ENCODE measurements at regions not wholly inside any gene's neighbourhood (a gene's known extent, or its start where the extent isn't known, plus 50 kb on each side); places are given as distances from the start of the nearest gene placed in this dataset.

DNA sequence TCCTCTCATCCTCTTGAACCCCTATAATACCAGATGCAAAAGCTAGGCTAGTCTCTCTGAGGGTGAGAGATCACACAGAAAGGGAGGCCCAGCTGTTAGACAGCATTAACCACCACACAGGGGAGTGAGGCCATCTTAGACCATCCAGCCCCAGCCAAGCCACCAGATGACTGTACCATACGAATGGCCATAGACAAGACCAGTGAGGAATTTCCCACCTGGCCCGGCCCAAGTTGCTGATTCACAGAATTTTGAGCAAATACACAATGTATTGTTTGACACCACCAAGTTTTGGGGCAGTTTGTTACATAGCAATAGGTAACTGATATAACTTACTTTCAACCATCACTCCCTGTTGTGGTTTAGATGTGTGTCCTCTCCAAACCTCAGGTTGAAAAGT lies 98.2 kb upstream of the CTNNA2 start:
- H3K27me3 ChIP-seq (ENCODE audit: insufficient read depth), result no peaks in the 10 kb centered on the region
- no peaks in the 10 kb centered on the region; the same call in 2 of the 3 replicates for H3K9me3 Mint-ChIP-seq
- H3K27me3 Mint-ChIP-seq (ENCODE audit: insufficient read depth, low read depth, poor library complexity), result no peaks in the 10 kb centered on the region
- no peaks in the 10 kb centered on the region for H3K79me2 ChIP-seq (replicated peaks; ENCODE audit: insufficient read depth)
- H3K4me1 Mint-ChIP-seq, result peaks cover 5% of the 10 kb centered on the region; the same call in 2 of the 3 replicates
- DNase-seq (ENCODE audit: low spot score) (no peak), ATAC-seq (no peak)
- H3K4me3 ChIP-seq, result no peak overlapping the region
- no peaks in the 10 kb centered on the region for H3K36me3 Mint-ChIP-seq (ENCODE audit: low read depth)
- H3K4me2 ChIP-seq, result no peak overlapping the region
- TF ChIP-seq JUNB (IDR thresholded peaks at IDR 0.05; ENCODE audit: unreplicated experiment), result no peak
- no peak for TF ChIP-seq CREB1 (CRISPR knock-in tag; IDR thresholded peaks at IDR 0.05; ENCODE audit: low read depth)
- H3K36me3 ChIP-seq (ENCODE audit: insufficient read depth), result no peaks in the 10 kb centered on the region
- H3K27ac ChIP-seq (ENCODE audit: low read depth), result no peak overlapping the region
- H4K20me1 ChIP-seq (replicated peaks; ENCODE audit: insufficient read depth), result no peaks in the 10 kb centered on the region
- no peak overlapping the region for H3K27ac Mint-ChIP-seq
- no peaks in the 10 kb centered on the region for H3F3A ChIP-seq (replicated peaks; ENCODE audit: low read depth)
- H3K9me2 ChIP-seq (ENCODE audit: insufficient read depth), result no peaks in the 10 kb centered on the region
- H3K4me3 Mint-ChIP-seq, result no peak overlapping the region
- H2AFZ ChIP-seq, result no peak overlapping the region
- no peaks in the 10 kb centered on the region for H3K4me1 ChIP-seq (ENCODE audit: insufficient read depth)

DNA sequence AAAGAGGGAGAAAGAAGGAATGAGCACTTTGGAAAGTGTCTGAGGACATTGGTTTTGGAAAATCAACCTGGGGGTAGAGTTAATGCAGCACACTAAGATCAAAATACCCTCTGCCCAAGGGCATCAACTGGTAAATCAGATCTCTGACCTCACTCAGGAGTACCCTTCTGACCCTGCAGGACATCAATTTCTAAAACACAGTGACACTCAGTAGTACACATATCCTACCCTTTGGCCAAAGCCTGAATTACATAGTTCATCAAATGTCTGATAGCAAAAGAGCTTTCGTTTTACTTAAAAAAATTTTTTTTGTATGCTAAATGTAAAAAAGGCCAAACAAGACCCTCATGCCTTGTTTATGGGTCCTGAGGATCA lies 118.4 kb upstream of the CTNNA2 start:
- Histone ChIP-seq H2AFZ (peak overlapping the region; percentile 76), H3K36me3 (ENCODE audit: insufficient read depth) (no peaks in the 10 kb centered on the region), H3K4me2 (no peak overlapping the region), H3K4me3 (no peak overlapping the region), H3K79me2 (replicated peaks; ENCODE audit: insufficient read depth) (no peaks in the 10 kb centered on the region), H3K9me2 (ENCODE audit: insufficient read depth) (no peaks in the 10 kb centered on the region), H4K20me1 (replicated peaks; ENCODE audit: insufficient read depth) (no peaks in the 10 kb centered on the region), H3F3A (replicated peaks; ENCODE audit: low read depth) (no peaks in the 10 kb centered on the region), H3K27me3 (ENCODE audit: insufficient read depth) (no peaks in the 10 kb centered on the region), H3K27ac (ENCODE audit: low read depth) (no peak overlapping the region), H3K4me1 (ENCODE audit: insufficient read depth) (0 out of 2 replicates have a peak, but pooled peaks cover 3% of the 10 kb centered on the region)
- Mint-ChIP-seq H3K27me3 (ENCODE audit: insufficient read depth, low read depth, poor library complexity) (no peaks in the 10 kb centered on the region), H3K9me3 (no peaks in the 10 kb centered on the region), H3K4me3 (no peak overlapping the region), H3K27ac (peak overlapping the region; percentile 80; the same call in 1 of the 2 replicates), H3K36me3 (ENCODE audit: low read depth) (no peaks in the 10 kb centered on the region), H3K4me1 (peaks cover 13% of the 10 kb centered on the region; the same call in 2 of the 3 replicates)
- TF ChIP-seq CREB1 (CRISPR knock-in tag; IDR thresholded peaks at IDR 0.05; ENCODE audit: low read depth), result no peak
- TF ChIP-seq EZH2phosphoT487 (IDR thresholded peaks at IDR 0.05; ENCODE audit: unreplicated experiment), result no peak
- no peak for TF ChIP-seq STAT1 (IDR thresholded peaks at IDR 0.05; ENCODE audit: unreplicated experiment)
- no peak for TF ChIP-seq POLR2AphosphoS5 (IDR thresholded peaks at IDR 0.05; ENCODE audit: low read depth)
- TF ChIP-seq, protein P1, sequence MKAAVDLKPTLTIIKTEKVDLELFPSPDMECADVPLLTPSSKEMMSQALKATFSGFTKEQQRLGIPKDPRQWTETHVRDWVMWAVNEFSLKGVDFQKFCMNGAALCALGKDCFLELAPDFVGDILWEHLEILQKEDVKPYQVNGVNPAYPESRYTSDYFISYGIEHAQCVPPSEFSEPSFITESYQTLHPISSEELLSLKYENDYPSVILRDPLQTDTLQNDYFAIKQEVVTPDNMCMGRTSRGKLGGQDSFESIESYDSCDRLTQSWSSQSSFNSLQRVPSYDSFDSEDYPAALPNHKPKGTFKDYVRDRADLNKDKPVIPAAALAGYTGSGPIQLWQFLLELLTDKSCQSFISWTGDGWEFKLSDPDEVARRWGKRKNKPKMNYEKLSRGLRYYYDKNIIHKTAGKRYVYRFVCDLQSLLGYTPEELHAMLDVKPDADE (IDR thresholded peaks at IDR 0.05), result no peak
- TF ChIP-seq, protein P2, sequence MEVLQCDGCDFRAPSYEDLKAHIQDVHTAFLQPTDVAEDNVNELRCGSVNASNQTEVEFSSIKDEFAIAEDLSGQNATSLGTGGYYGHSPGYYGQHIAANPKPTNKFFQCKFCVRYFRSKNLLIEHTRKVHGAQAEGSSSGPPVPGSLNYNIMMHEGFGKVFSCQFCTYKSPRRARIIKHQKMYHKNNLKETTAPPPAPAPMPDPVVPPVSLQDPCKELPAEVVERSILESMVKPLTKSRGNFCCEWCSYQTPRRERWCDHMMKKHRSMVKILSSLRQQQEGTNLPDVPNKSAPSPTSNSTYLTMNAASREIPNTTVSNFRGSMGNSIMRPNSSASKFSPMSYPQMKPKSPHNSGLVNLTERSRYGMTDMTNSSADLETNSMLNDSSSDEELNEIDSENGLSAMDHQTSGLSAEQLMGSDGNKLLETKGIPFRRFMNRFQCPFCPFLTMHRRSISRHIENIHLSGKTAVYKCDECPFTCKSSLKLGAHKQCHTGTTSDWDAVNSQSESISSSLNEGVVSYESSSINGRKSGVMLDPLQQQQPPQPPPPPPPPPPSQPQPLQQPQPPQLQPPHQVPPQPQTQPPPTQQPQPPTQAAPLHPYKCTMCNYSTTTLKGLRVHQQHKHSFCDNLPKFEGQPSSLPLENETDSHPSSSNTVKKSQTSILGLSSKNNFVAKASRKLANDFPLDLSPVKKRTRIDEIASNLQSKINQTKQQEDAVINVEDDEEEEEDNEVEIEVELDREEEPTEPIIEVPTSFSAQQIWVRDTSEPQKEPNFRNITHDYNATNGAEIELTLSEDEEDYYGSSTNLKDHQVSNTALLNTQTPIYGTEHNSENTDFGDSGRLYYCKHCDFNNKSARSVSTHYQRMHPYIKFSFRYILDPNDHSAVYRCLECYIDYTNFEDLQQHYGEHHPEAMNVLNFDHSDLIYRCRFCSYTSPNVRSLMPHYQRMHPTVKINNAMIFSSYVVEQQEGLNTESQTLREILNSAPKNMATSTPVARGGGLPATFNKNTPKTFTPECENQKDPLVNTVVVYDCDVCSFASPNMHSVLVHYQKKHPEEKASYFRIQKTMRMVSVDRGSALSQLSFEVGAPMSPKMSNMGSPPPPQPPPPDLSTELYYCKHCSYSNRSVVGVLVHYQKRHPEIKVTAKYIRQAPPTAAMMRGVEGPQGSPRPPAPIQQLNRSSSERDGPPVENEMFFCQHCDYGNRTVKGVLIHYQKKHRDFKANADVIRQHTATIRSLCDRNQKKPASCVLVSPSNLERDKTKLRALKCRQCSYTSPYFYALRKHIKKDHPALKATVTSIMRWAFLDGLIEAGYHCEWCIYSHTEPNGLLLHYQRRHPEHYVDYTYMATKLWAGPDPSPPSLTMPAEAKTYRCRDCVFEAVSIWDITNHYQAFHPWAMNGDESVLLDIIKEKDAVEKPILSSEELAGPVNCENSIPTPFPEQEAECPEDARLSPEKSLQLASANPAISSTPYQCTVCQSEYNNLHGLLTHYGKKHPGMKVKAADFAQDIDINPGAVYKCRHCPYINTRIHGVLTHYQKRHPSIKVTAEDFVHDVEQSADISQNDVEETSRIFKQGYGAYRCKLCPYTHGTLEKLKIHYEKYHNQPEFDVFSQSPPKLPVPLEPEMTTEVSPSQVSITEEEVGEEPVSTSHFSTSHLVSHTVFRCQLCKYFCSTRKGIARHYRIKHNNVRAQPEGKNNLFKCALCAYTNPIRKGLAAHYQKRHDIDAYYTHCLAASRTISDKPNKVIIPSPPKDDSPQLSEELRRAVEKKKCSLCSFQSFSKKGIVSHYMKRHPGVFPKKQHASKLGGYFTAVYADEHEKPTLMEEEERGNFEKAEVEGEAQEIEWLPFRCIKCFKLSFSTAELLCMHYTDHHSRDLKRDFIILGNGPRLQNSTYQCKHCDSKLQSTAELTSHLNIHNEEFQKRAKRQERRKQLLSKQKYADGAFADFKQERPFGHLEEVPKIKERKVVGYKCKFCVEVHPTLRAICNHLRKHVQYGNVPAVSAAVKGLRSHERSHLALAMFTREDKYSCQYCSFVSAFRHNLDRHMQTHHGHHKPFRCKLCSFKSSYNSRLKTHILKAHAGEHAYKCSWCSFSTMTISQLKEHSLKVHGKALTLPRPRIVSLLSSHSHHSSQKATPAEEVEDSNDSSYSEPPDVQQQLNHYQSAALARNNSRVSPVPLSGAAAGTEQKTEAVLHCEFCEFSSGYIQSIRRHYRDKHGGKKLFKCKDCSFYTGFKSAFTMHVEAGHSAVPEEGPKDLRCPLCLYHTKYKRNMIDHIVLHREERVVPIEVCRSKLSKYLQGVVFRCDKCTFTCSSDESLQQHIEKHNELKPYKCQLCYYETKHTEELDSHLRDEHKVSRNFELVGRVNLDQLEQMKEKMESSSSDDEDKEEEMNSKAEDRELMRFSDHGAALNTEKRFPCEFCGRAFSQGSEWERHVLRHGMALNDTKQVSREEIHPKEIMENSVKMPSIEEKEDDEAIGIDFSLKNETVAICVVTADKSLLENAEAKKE (CRISPR knock-in tag; IDR thresholded peaks at IDR 0.05), result no peak
- TF ChIP-seq ZNF114 (CRISPR knock-in tag; IDR thresholded peaks at IDR 0.05), result no peak
- TF ChIP-seq, protein P3, sequence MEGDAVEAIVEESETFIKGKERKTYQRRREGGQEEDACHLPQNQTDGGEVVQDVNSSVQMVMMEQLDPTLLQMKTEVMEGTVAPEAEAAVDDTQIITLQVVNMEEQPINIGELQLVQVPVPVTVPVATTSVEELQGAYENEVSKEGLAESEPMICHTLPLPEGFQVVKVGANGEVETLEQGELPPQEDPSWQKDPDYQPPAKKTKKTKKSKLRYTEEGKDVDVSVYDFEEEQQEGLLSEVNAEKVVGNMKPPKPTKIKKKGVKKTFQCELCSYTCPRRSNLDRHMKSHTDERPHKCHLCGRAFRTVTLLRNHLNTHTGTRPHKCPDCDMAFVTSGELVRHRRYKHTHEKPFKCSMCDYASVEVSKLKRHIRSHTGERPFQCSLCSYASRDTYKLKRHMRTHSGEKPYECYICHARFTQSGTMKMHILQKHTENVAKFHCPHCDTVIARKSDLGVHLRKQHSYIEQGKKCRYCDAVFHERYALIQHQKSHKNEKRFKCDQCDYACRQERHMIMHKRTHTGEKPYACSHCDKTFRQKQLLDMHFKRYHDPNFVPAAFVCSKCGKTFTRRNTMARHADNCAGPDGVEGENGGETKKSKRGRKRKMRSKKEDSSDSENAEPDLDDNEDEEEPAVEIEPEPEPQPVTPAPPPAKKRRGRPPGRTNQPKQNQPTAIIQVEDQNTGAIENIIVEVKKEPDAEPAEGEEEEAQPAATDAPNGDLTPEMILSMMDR (conservative IDR thresholded peaks at IDR 0.05; ENCODE audit: low read depth in 2 of 2), result no peak
- TF ChIP-seq NANOG (IDR thresholded peaks at IDR 0.05; ENCODE audit: borderline replicate concordance), result no peak
- no peak for TF ChIP-seq EZH2 (IDR thresholded peaks at IDR 0.05; ENCODE audit: low read depth, unreplicated experiment)
- no peak for TF ChIP-seq JUNB (IDR thresholded peaks at IDR 0.05; ENCODE audit: unreplicated experiment)
- no peak for TF ChIP-seq ZNF331 (CRISPR knock-in tag; IDR thresholded peaks at IDR 0.05; ENCODE audit: low read depth)
- ATAC-seq, result no peak
- DNase-seq (ENCODE audit: low spot score), result no peak
